ENCODE measurements at regions not wholly inside any gene's neighbourhood (a gene's known extent, or its start where the extent isn't known, plus 50 kb on each side); places are given as distances from the start of the nearest gene placed in this dataset.
"Not testable (repeated sequence)": the region's sequence is repeated elsewhere in the genome, so short reads cannot be mapped to it uniquely, and the experiment has no call there.

- H3K4me3 ChIP-seq (replicated peaks; ENCODE audit: low read depth, low read length) = no peak overlapping the region
- TF ChIP-seq, protein P1, sequence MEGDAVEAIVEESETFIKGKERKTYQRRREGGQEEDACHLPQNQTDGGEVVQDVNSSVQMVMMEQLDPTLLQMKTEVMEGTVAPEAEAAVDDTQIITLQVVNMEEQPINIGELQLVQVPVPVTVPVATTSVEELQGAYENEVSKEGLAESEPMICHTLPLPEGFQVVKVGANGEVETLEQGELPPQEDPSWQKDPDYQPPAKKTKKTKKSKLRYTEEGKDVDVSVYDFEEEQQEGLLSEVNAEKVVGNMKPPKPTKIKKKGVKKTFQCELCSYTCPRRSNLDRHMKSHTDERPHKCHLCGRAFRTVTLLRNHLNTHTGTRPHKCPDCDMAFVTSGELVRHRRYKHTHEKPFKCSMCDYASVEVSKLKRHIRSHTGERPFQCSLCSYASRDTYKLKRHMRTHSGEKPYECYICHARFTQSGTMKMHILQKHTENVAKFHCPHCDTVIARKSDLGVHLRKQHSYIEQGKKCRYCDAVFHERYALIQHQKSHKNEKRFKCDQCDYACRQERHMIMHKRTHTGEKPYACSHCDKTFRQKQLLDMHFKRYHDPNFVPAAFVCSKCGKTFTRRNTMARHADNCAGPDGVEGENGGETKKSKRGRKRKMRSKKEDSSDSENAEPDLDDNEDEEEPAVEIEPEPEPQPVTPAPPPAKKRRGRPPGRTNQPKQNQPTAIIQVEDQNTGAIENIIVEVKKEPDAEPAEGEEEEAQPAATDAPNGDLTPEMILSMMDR (IDR thresholded peaks at IDR 0.05; ENCODE audit: low read length, missing control alignments) = no peak
- DNase-seq (ENCODE audit: low read depth) = no peak
Observed at GRCh38 chr1:234763367-234763766, 153.4 kb upstream of the IRF2BP2 start.

GRCh38 chr1:234762127-234762526 lies 152.1 kb upstream of the IRF2BP2 start:
- H3K4me3 ChIP-seq (replicated peaks; ENCODE audit: low read depth, low read length); DNase-seq (ENCODE audit: low read depth): not testable (repeated sequence)

GRCh38 chr1:234760303-234760723 lies 150.3 kb upstream of the IRF2BP2 start:
- no peak overlapping the region for H3K4me3 ChIP-seq (replicated peaks; ENCODE audit: low read depth, low read length)
- TF ChIP-seq, protein P1 (IDR thresholded peaks at IDR 0.05; ENCODE audit: low read length, missing control alignments) = no peak
- DNase-seq (ENCODE audit: low read depth) = no peak

- TF ChIP-seq, protein P1 (IDR thresholded peaks at IDR 0.05; ENCODE audit: low read length, missing control alignments) = no peak
- no peak overlapping the region for H3K4me3 ChIP-seq (replicated peaks; ENCODE audit: low read depth, low read length)
- DNase-seq (ENCODE audit: low read depth) = no peak
Observed at GRCh38 chr1:234759888-234760287, 149.9 kb upstream of the IRF2BP2 start.

GRCh38 chr1:234758851-234759250 lies 148.9 kb upstream of the IRF2BP2 start:
- no peak overlapping the region for H3K4me3 ChIP-seq (replicated peaks; ENCODE audit: low read depth, low read length)
- TF ChIP-seq, protein P1 (IDR thresholded peaks at IDR 0.05; ENCODE audit: low read length, missing control alignments) = no peak
- no peak for DNase-seq (ENCODE audit: low read depth)

- no peak overlapping the region for H3K4me3 ChIP-seq (replicated peaks; ENCODE audit: low read depth, low read length)
- TF ChIP-seq, protein P1 (IDR thresholded peaks at IDR 0.05; ENCODE audit: low read length, missing control alignments) = no peak
- no peak for DNase-seq (ENCODE audit: low read depth)
Observed at GRCh38 chr1:234756857-234757256, 146.9 kb upstream of the IRF2BP2 start.

DNA sequence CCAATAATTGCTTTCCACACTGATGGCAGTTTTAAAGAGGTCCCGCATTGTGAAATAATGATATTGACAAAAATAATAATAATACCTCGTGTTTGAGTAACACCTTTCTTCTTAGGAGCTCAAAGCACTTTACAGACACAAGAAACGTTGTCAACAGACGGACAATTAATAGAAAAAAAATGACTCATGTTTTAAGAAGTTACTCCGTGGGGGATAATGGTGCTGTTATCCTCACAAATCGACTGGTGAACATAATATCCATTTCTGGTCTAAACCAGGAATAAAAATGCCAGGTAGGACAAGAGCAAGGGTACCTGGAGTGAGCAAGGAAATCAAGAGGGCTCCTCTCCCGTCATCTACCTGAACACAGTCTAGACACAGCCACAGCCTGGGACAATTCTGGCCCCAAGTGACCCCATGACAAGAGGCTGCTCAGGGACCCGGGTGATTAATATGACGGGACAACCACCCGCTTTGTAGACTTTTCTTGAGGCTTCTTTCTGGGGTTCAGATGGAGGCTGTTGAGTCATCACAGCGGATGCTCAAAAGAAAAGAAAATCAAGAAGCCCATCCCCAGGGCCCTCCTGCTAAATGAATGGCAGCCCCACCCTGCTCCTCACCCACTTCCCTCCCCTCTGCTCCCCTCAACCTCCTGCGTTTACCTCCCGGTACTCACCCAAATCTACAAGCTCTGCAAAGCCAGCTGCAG lies 146.2 kb upstream of the IRF2BP2 start:
- TF ChIP-seq, protein P1 (IDR thresholded peaks at IDR 0.05; ENCODE audit: low read length, missing control alignments) = no peak
- no peak for DNase-seq (ENCODE audit: low read depth)
- H3K4me3 ChIP-seq (replicated peaks; ENCODE audit: low read depth, low read length) = no peak overlapping the region
